ENCODE measurements at regions not wholly inside any gene's neighbourhood (a gene's known extent, or its start where the extent isn't known, plus 50 kb on each side); places are given as distances from the start of the nearest gene placed in this dataset.
"Not testable (repeated sequence)": the region's sequence is repeated elsewhere in the genome, so short reads cannot be mapped to it uniquely, and the experiment has no call there.

DNA sequence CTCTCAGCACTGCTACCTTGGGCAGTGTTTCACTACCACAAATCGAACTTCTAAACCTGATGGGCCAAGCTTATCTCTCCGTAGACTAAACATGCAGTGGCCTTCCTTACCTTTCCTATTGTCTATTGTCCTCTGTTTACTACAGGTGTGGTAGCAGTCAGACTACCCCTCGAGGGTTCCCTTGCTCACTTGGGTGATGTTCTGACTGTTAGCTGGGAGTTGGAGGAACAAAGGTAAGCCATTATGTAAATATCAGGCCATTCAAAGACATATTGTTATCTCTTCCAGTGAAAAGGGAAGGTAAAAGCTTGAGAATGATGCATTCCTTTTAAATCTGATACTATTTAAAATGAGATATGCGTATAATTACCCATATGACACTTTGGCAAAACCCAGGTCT lies 828.3 kb upstream of the EEF2KMT start:
- DNase-seq, result no peak

DNA sequence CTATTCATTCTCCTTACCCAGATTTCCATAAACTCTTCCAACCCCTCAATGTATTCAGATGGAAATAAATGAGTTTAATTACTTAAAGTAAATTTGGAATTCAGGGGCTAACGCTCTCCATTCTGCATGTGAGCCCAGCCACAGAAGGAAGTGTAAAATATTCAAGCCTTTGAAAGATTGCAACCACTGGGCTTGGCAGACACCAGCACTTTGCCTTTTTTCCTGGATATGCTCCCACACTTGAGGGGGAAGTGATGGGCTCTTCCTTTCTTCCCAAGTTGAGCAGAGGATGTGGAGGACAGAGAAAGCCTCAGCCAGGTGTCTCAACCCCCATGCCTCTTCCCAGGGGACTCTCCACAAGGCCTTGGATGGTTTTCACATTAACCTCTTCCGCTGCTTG lies 825.1 kb upstream of the EEF2KMT start:
- no peak for DNase-seq

DNA sequence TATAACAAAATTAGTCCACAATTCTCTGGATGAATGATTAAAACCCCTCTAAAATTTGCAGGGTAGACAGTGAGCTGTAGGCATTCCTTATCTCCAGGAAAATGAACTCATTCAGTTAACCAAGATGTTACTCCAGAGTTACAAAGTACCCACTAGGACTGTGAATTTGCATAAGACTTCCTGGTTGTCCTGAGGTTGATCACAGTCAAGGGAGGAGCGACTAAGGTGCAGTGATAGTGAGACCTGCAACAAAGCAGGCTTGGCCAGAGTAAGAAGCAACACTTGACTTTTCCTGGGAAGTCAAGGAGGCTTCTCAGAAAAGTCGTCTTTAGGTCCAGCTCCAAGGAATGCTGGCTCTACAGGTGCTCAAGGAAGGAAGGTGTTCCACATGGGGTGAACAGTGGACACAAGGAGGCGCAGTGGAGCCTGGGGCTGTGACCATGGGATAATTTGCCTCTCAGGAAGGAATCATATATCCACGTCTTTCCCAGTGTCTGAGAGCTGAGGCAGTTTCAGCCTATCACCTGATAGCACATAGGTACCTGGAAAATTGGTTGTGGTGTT lies 821.1 kb upstream of the EEF2KMT start:
- no peak for DNase-seq

DNA sequence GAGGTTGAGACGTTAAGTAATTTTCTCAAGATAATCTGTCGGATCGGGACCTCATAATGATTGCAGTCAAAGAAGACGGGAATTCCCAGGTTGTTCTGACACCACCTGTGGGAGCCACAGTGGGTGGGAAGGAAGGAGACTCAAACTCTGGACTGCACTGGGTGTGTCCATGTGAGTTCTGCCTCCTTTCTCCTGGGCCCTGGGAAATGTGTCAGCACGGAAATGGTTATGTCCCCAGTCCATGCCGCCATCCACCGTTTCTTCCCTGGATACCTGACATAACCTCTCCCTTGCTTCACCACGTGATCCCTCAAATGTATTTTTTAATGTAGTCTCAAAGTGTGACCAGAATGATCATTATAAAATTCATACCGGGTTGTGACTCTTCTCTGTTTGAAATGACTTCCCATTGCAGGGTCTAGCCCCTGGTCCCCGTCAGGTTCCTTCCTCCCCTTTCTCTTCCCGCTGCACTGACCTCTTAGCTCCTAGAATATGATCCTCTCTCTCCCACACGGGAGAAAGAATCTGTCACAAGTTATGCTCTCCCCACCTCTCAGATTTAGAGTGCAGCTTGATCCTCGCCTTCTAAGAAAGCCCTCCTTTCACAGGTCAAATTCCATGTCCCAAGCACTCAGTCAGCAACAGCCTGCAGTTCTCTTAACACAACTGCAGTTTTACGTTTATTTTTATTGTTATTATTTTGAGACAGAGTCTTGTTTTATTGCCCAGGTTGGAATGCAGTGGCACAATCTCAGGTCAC lies 820.0 kb upstream of the EEF2KMT start:
- DNase-seq, result no peak

DNA sequence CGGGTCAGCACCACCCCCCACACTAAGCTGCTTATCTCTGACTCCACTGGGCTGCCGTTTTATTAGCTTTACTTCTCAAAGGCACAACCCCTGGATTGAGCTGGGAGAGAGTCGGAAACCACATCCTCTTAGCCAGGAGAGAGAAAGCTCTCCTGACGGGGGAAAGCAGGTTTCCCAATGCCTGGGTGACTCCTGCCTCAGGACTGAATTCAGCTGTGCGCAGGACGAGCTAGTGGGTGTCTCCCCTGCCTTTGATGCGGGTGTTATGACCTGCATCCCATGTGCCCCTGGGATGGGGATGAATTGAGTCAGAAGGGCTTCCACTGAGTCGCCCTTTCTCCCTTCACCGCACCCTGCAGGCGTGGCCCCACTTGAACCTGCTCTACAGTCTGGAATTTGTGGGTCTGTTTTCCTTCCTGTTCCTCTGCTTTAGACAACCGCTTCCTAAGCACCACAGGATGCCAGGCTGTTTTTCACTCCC lies 819.2 kb upstream of the EEF2KMT start:
- no peak for DNase-seq

DNA sequence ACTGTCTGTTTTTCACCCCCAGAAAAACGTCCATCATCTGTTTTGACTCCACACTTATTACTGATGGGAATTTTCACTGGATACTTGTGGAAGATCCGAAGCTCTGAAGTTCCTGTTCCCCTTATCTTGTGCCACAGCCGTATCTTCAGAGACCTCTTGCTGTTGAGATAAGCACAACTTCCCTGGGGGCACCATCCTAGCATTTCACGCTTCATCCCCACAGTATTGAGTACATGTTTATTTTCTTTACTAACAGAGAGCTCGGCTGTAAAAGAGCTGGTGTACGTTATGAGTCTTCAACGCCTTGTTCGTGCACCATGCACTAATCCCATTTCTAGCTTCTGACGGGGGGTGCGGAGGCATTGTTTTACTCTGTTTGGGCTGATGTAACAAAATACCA lies 813.6 kb upstream of the EEF2KMT start:
- no peak for DNase-seq

GRCh38 chr16:5909556-5909955 lies 812.0 kb upstream of the EEF2KMT start:
- not testable (repeated sequence) for DNase-seq

DNA sequence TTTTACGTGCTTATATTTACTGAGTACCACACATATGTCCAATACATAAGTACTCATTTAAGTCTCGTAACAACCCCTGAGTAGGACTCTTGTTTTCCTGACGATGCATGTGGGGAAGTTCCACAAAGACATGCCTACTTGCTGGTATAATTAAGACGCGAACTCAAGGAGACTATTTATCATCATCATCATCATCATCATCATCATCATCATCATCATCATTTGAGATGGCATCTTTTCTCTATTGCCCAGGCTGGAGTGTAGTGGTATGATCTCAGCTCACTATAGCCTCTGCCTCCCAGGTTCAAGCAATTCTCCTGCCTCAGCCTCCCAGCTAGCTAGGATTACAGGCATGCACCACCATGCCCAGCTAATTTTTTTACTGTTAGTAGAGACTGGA lies 809.9 kb upstream of the EEF2KMT start:
- DNase-seq, result no peak

- DNase-seq, result no peak
These were observed 808.8 kb upstream of the EEF2KMT start for GRCh38 chr16:5906351-5906750.

DNA sequence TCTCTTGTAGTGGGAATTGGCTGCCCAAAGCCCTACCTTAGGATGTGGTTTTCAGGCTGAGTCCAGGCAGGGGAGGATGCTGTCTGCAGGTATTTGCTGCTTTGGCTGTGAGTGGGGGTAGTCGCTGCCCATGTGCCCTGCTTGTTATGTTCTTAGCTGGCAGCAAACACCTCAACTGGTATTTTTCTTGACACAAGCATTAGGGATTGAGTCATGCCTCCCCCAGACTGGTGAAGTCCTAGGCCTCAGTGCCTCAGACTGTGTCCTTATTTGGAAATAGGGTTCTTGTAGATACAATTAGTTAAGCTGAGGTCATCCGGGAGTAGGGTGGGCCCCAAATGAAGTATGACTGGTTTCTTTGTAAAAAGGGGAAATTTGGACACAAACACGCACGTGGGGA lies 808.3 kb upstream of the EEF2KMT start:
- DNase-seq, result no peak

DNA sequence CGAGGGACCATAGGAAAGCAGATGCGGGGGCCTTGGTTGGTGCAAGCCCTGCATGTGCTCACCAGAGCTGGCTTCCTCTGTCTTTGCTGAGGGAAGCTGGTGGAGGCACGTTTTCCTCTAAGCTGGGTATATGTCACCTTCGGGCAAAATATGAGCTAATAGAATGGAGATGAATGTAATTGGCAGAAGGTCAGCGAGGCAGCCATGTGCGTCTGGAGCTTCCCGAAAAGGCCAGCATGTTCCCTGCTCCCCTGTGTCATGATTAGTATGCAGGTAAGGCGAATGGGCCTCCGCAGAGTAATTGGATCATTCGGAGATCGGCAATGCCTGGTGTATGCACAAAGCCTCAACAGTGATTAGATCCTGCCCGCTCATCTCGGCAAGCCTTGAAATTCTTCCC lies 806.2 kb upstream of the EEF2KMT start:
- DNase-seq, result no peak

DNA sequence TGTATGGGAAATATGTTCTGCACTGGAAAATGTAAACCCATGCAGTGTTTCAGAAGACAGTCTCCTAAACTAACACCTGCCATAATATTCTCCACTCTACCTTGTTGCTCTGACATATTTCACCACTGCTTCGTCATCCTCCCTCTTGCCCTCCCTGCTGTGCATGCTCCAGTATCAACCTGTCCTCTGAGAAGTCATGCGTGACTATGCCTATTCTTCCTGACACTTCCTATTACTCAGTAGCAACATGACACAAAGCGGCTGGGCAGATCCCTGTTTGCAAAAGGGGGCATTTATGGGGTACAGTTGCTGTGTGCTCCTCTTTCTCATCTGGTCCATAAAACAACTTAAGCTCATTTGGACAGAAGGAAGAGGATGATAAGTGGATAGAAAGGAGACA lies 805.6 kb upstream of the EEF2KMT start:
- no peak for DNase-seq

GRCh38 chr16:5900046-5900445 lies 802.5 kb upstream of the EEF2KMT start:
- no peak for DNase-seq

DNA sequence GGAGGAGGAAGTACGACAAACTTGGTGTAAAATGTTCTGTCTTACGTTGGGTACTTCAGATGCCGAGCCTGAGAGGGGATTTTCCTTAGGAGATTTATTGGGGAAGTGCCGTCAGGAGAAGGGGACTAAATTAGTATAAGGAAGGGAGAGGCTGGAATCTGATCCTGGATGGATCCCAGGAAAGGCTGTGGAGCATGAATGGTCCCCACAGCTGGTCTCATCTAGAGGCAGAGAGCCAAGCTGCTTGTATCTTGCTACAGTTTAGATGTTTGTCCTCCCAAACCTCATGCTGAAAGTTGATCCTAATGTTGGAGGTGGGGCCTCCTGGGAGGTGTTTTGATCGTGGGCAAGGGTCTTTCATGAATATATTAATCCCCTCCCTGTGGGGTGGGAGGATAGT lies 798.4 kb upstream of the EEF2KMT start:
- no peak for DNase-seq

DNA sequence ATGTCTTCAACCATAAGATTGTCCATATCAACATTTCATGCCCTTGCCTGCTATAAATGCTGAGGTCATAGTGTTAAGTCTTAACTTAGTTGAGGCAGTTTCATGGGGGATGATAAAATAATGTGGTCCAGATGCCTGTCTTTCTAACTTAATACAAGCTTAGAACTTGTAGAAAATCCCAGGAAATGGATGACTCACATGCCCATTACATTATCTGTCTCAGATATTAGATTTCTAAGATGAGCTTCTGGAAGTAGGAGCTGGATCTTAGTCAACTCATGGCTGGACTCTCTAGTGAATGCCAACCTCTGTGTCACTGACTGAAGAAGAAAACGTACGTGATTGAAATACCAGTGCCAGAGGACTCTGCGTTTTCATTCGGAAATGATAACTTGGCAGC lies 797.5 kb upstream of the EEF2KMT start:
- no peak for DNase-seq

DNA sequence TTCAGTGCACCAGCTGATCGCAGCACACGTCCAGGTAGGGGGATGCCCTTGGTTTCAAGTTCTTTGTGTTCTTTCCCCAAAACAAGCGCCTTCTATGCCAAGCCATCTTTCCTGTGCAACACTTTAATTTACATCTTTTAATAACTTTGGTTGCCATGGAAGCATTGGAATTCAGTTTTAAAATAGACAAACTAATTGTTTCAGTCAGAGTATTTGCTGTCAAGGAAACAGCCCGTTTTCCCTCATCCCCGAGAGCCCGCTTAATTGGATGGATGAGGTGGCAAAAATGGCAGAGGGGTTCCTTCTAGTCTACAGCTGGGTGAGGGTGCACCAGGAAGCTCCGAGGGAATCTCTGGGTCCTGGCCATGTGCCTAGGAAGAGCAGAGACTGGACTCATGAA lies 793.7 kb upstream of the EEF2KMT start:
- DNase-seq, result no peak

GRCh38 chr16:5885521-5885920 lies 787.9 kb upstream of the EEF2KMT start:
- no peak for DNase-seq

DNA sequence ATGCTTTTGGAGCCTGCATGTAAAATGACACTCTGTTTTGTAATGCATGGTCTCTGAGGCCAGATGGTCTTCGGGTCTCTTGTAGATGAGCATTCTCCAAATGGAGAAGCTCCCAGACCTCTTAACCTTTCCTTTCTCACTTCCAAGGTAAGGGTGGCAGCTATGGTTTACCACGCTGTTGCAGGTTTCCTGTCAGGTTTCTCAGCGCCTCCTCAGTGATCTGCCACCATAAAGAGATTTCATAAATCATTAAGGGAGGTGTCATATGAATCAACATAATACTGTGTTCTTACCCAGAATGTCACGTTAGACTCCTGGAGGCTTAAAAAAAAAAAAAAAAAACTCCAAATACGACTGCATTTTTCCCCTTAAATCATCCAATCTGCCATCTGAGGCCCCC lies 787.4 kb upstream of the EEF2KMT start:
- DNase-seq, result no peak

GRCh38 chr16:5884339-5884738 lies 786.7 kb upstream of the EEF2KMT start:
- no peak for DNase-seq

- DNase-seq, result no peak
These were observed 784.6 kb upstream of the EEF2KMT start for GRCh38 chr16:5882087-5882640.

- DNase-seq, result no peak
These were observed 777.8 kb upstream of the EEF2KMT start for GRCh38 chr16:5875416-5875815.

- no peak for DNase-seq
These were observed 777.3 kb upstream of the EEF2KMT start for GRCh38 chr16:5874899-5875298.

GRCh38 chr16:5873221-5873620 lies 775.6 kb upstream of the EEF2KMT start:
- DNase-seq, result no peak

- no peak for DNase-seq
These were observed 773.5 kb upstream of the EEF2KMT start for GRCh38 chr16:5870886-5871691.
